Stimulated activated CD4-positive, alpha-beta T cell treated with anti-CD3 and anti-CD28 coated beads, TNF-alpha, amount 100 ng/mL, for 48 hours (primary cell): ENCODE measurements at regions not wholly inside any gene's neighbourhood (a gene's known extent, or its start where the extent isn't known, plus 50 kb on each side); places are given as distances from the start of the nearest gene placed in this dataset.
"Not testable (repeated sequence)": the region's sequence is repeated elsewhere in the genome, so short reads cannot be mapped to it uniquely, and the experiment has no call there.

Experiments used
- DNase-seq, 3 donors: peaks; one replicate each; pipeline ENCODE4 v3.0.0-alpha.2; 2020; ENCODE audit warnings: low read depth in 3 of 3

GRCh38 chr5:162964144-162964543 is 473.3 kb upstream of the CCNG1 start:
- DNase-seq = not testable (repeated sequence)

GRCh38 chr5:162990063-162990462 is 447.3 kb upstream of the CCNG1 start:
- DNase-seq = no peak

GRCh38 chr5:162990856-162991497 is 446.4 kb upstream of the CCNG1 start:
- no peak for DNase-seq

- DNase-seq = no peak
Observed at GRCh38 chr5:162995568-162995967, 441.8 kb upstream of the CCNG1 start.

GRCh38 chr5:162996053-162996452 is 441.3 kb upstream of the CCNG1 start:
- no peak for DNase-seq

- no peak for DNase-seq
Observed at GRCh38 chr5:163005949-163006348, 431.4 kb upstream of the CCNG1 start.

- DNase-seq = no peak
Observed at GRCh38 chr5:163022582-163023128, 414.7 kb upstream of the CCNG1 start.

- no peak for DNase-seq
Observed at GRCh38 chr5:163023846-163024245, 413.5 kb upstream of the CCNG1 start.

- DNase-seq = no peak
Observed at GRCh38 chr5:163024936-163025335, 412.5 kb upstream of the CCNG1 start.

GRCh38 chr5:163033656-163034055 is 403.7 kb upstream of the CCNG1 start:
- DNase-seq = no peak

GRCh38 chr5:163041254-163041653 is 396.1 kb upstream of the CCNG1 start:
- DNase-seq = no peak

- no peak for DNase-seq
Observed at GRCh38 chr5:163079618-163080017, 357.8 kb upstream of the CCNG1 start.

GRCh38 chr5:163089230-163089629 is 348.2 kb upstream of the CCNG1 start:
- DNase-seq = no peak

GRCh38 chr5:163089926-163090325 is 347.5 kb upstream of the CCNG1 start:
- DNase-seq = no peak

GRCh38 chr5:163094492-163095180 is 342.8 kb upstream of the CCNG1 start:
- DNase-seq = no peak

GRCh38 chr5:163104464-163104863 is 332.9 kb upstream of the CCNG1 start:
- DNase-seq = no peak

- DNase-seq = no peak
Observed at GRCh38 chr5:163105456-163105855, 331.9 kb upstream of the CCNG1 start.

GRCh38 chr5:163106098-163106497 is 331.3 kb upstream of the CCNG1 start:
- no peak for DNase-seq

- no peak for DNase-seq
Observed at GRCh38 chr5:163108351-163108750, 329.0 kb upstream of the CCNG1 start.

GRCh38 chr5:163115011-163115410 is 322.4 kb upstream of the CCNG1 start:
- no peak for DNase-seq

GRCh38 chr5:163116618-163117017 is 320.8 kb upstream of the CCNG1 start:
- not testable (repeated sequence) for DNase-seq

GRCh38 chr5:163134061-163134460 is 303.3 kb upstream of the CCNG1 start:
- DNase-seq = no peak

GRCh38 chr5:163135849-163136248 is 301.5 kb upstream of the CCNG1 start:
- no peak for DNase-seq
